ENCODE measurements at regions not wholly inside any gene's neighbourhood (a gene's known extent, or its start where the extent isn't known, plus 50 kb on each side); places are given as distances from the start of the nearest gene placed in this dataset.

DNA sequence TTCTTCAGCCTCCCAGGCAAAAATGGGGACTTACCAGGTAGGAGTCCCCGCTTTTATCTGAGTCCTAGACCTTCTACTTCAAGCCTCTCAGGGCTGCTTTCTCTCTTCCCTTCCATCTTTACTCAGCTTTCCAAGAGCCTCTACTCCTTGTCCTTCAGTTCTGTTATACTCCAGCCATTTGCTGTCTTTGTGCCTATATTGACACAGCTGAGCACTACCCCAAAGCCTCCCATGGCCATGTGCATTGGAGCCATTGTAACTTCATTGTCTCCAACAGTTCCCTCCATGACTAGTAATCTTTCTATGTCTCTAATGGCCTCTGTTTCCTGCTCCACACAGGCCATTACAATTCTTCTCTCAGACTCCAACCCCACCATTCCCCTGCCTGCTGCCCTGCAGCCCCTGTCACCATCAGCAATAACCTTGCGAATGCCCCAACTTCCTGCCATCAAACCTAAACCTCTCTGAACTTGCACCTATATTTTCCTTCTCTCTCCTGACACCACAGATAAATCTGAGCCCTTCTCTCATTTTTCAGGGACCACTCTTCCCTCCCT, 77.9 kb upstream of the ADPGK start:
- DNase-seq, result no peak
- Histone ChIP-seq H3K9me3 (no peaks in the 10 kb centered on the region), H3K36me3 (no peaks in the 10 kb centered on the region), H3K4me1 (no peaks in the 10 kb centered on the region), H3K4me3 (ENCODE audit: low read depth, low read length) (no peak overlapping the region), H3K27me3 (no peaks in the 10 kb centered on the region)
- TF ChIP-seq, protein P1, sequence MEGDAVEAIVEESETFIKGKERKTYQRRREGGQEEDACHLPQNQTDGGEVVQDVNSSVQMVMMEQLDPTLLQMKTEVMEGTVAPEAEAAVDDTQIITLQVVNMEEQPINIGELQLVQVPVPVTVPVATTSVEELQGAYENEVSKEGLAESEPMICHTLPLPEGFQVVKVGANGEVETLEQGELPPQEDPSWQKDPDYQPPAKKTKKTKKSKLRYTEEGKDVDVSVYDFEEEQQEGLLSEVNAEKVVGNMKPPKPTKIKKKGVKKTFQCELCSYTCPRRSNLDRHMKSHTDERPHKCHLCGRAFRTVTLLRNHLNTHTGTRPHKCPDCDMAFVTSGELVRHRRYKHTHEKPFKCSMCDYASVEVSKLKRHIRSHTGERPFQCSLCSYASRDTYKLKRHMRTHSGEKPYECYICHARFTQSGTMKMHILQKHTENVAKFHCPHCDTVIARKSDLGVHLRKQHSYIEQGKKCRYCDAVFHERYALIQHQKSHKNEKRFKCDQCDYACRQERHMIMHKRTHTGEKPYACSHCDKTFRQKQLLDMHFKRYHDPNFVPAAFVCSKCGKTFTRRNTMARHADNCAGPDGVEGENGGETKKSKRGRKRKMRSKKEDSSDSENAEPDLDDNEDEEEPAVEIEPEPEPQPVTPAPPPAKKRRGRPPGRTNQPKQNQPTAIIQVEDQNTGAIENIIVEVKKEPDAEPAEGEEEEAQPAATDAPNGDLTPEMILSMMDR (IDR thresholded peaks at IDR 0.05; ENCODE audit: low read depth, low read length), result no peak

DNA sequence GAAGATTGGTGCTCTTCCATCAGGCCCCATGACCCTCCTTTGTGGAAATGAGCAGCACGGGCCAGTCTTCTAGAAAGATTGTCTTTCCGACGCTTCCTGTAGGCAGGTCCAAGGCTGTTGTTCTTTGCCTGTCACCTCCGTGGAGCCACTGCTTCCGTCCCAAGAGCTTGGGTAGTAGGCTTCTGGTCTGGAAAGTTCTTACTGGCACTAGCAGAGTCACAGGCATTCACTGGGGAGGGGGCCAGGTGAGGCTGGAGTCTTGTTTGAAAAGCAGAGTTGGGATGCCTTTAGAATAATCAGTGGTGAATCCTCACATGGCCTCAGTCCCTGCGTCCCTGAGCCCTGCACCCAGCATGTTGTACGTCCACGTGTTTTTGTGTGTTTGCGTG, 76.2 kb upstream of the ADPGK start:
- Histone ChIP-seq H3K4me1 (no peaks in the 10 kb centered on the region), H3K9me3 (no peaks in the 10 kb centered on the region), H3K27me3 (no peaks in the 10 kb centered on the region), H3K36me3 (no peaks in the 10 kb centered on the region), H3K4me3 (ENCODE audit: low read depth, low read length) (no peak overlapping the region)
- no peak for DNase-seq
- TF ChIP-seq, protein P1 (IDR thresholded peaks at IDR 0.05; ENCODE audit: low read depth, low read length), result no peak

- H3K4me1 ChIP-seq, result no peaks in the 10 kb centered on the region
- H3K36me3 ChIP-seq, result no peaks in the 10 kb centered on the region
- no peaks in the 10 kb centered on the region for H3K9me3 ChIP-seq
- no peak overlapping the region for H3K4me3 ChIP-seq (ENCODE audit: low read depth, low read length)
- H3K27me3 ChIP-seq, result no peaks in the 10 kb centered on the region
- TF ChIP-seq, protein P1 (IDR thresholded peaks at IDR 0.05; ENCODE audit: low read depth, low read length), result no peak
- DNase-seq, result no peak
Measured at GRCh38 chr15:72859017-72859756, 75.6 kb upstream of the ADPGK start.

DNA sequence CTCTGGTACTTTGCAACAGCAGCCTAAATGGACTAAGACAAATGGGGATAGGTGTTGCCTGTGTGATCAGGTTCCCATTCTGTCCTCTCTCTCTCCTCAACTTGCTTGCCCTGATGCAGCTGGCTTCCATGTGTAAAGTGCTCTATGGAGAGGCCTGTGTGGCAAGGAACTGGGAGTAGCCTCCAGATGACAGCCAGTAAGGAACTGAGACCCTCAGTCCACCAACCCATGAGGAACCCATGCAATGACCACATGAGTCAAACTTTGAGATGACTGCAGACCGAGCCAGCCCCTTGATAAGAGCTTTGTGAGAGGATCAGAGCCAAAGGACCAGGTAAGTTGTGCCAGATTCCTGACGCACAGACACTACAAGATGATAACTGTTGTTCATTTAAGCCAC, 74.6 kb upstream of the ADPGK start:
- TF ChIP-seq, protein P1 (IDR thresholded peaks at IDR 0.05; ENCODE audit: low read depth, low read length), result no peak
- Histone ChIP-seq H3K27me3 (no peaks in the 10 kb centered on the region), H3K4me3 (ENCODE audit: low read depth, low read length) (no peak overlapping the region), H3K36me3 (no peaks in the 10 kb centered on the region), H3K4me1 (no peaks in the 10 kb centered on the region), H3K9me3 (no peaks in the 10 kb centered on the region)
- no peak for DNase-seq

DNA sequence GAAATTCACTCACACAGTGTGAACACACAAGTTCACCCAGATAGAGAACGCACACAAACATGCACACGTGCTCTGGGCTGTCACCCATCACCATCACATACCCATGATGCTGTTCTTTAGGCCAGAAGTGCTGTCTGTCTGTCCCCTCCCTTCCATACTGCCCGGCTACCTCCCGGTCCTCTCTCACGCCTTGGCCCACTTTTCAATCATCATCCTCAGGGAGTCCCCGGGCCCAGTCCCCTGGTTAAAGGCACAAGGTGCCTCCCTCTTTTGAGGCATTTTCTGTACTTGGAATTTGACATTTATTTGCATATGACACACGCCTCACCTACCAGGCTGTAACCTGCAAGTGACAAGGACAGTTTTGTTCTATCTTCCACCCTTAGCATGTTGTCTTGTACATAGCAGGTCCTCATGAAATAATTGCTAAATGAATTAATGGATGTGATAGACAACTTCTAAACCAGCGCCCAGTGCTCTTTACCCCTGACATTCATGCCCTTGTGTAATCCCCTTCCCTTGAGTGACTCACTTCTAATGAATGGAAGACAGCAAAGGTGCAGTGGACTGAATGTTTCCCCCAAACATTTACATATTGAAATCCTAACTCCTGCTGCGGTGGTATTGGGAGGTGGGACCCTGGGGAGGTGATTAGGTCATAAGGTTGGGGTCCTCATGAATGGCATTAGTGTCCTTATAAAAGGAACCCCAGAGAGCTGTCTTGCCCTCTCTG, 73.9 kb upstream of the ADPGK start:
- Histone ChIP-seq H3K4me1 (no peaks in the 10 kb centered on the region), H3K27me3 (no peaks in the 10 kb centered on the region; the same call in 1 of the 2 replicates)

More for the DNA sequence above, 73.9 kb upstream of the ADPGK start:
- no peak for DNase-seq
- no peak overlapping the region for H3K4me3 ChIP-seq (ENCODE audit: low read depth, low read length)
- no peaks in the 10 kb centered on the region for H3K9me3 ChIP-seq
- no peaks in the 10 kb centered on the region for H3K36me3 ChIP-seq
- TF ChIP-seq, protein P1 (IDR thresholded peaks at IDR 0.05; ENCODE audit: low read depth, low read length), result no peak

Data from BE2C (cell line).